ENCODE measurements at regions not wholly inside any gene's neighbourhood (a gene's known extent, or its start where the extent isn't known, plus 50 kb on each side); places are given as distances from the start of the nearest gene placed in this dataset.

- TF ChIP-seq CSDC2 (CRISPR knock-in tag; IDR thresholded peaks at IDR 0.05) (no peak), TSHZ2 (CRISPR knock-in tag; IDR thresholded peaks at IDR 0.05) (no peak), CREB5 (CRISPR knock-in tag; IDR thresholded peaks at IDR 0.05; ENCODE audit: low read depth) (no peak), ZC3H10 (CRISPR knock-in tag; IDR thresholded peaks at IDR 0.05) (no peak), OSR1 (CRISPR knock-in tag; IDR thresholded peaks at IDR 0.05) (no peak), ZNF8 (CRISPR knock-in tag; IDR thresholded peaks at IDR 0.05) (no peak), TOX (CRISPR knock-in tag; IDR thresholded peaks at IDR 0.05; ENCODE audit: borderline replicate concordance) (no peak), SNAI2 (CRISPR knock-in tag; IDR thresholded peaks at IDR 0.05) (no peak), ZNF565 (CRISPR knock-in tag; conservative IDR thresholded peaks at IDR 0.05; ENCODE audit: low read depth) (no peak)
- TF ChIP-seq, protein P1, sequence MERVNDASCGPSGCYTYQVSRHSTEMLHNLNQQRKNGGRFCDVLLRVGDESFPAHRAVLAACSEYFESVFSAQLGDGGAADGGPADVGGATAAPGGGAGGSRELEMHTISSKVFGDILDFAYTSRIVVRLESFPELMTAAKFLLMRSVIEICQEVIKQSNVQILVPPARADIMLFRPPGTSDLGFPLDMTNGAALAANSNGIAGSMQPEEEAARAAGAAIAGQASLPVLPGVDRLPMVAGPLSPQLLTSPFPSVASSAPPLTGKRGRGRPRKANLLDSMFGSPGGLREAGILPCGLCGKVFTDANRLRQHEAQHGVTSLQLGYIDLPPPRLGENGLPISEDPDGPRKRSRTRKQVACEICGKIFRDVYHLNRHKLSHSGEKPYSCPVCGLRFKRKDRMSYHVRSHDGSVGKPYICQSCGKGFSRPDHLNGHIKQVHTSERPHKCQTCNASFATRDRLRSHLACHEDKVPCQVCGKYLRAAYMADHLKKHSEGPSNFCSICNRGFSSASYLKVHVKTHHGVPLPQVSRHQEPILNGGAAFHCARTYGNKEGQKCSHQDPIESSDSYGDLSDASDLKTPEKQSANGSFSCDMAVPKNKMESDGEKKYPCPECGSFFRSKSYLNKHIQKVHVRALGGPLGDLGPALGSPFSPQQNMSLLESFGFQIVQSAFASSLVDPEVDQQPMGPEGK (CRISPR knock-in tag; IDR thresholded peaks at IDR 0.05; ENCODE audit: borderline replicate concordance) = no peak
- TF ChIP-seq, protein P2, sequence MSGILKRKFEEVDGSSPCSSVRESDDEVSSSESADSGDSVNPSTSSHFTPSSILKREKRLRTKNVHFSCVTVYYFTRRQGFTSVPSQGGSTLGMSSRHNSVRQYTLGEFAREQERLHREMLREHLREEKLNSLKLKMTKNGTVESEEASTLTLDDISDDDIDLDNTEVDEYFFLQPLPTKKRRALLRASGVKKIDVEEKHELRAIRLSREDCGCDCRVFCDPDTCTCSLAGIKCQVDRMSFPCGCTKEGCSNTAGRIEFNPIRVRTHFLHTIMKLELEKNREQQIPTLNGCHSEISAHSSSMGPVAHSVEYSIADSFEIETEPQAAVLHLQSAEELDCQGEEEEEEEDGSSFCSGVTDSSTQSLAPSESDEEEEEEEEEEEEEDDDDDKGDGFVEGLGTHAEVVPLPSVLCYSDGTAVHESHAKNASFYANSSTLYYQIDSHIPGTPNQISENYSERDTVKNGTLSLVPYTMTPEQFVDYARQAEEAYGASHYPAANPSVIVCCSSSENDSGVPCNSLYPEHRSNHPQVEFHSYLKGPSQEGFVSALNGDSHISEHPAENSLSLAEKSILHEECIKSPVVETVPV (CRISPR knock-in tag; IDR thresholded peaks at IDR 0.05) = no peak
- ATAC-seq = peak; percentile 56; the same call in 2 of the 3 replicates
Measured at GRCh38 chr3:103047640-103048039, 612.8 kb downstream of the ZPLD1 start.

- TF ChIP-seq ARNTL (CRISPR knock-in tag; IDR thresholded peaks at IDR 0.05; ENCODE audit: borderline replicate concordance, low read depth) (no peak), ZNF8 (CRISPR knock-in tag; IDR thresholded peaks at IDR 0.05) (no peak), CSDC2 (CRISPR knock-in tag; IDR thresholded peaks at IDR 0.05) (no peak), ZFP30 (CRISPR knock-in tag; IDR thresholded peaks at IDR 0.05) (no peak), ZFP3 (CRISPR knock-in tag; IDR thresholded peaks at IDR 0.05) (no peak), OSR1 (CRISPR knock-in tag; IDR thresholded peaks at IDR 0.05) (no peak), RARB (CRISPR knock-in tag; IDR thresholded peaks at IDR 0.05) (no peak), TCF4 (CRISPR knock-in tag; IDR thresholded peaks at IDR 0.05; ENCODE audit: borderline replicate concordance) (no peak), CREB5 (CRISPR knock-in tag; IDR thresholded peaks at IDR 0.05; ENCODE audit: low read depth) (no peak), BACH2 (CRISPR knock-in tag; IDR thresholded peaks at IDR 0.05; ENCODE audit: borderline replicate concordance) (no peak), SNAI2 (CRISPR knock-in tag; IDR thresholded peaks at IDR 0.05) (no peak), ESRRG (CRISPR knock-in tag; IDR thresholded peaks at IDR 0.05) (no peak), TOX (CRISPR knock-in tag; IDR thresholded peaks at IDR 0.05; ENCODE audit: borderline replicate concordance) (no peak), ZC3H10 (CRISPR knock-in tag; IDR thresholded peaks at IDR 0.05) (no peak)
- TF ChIP-seq, protein P3, sequence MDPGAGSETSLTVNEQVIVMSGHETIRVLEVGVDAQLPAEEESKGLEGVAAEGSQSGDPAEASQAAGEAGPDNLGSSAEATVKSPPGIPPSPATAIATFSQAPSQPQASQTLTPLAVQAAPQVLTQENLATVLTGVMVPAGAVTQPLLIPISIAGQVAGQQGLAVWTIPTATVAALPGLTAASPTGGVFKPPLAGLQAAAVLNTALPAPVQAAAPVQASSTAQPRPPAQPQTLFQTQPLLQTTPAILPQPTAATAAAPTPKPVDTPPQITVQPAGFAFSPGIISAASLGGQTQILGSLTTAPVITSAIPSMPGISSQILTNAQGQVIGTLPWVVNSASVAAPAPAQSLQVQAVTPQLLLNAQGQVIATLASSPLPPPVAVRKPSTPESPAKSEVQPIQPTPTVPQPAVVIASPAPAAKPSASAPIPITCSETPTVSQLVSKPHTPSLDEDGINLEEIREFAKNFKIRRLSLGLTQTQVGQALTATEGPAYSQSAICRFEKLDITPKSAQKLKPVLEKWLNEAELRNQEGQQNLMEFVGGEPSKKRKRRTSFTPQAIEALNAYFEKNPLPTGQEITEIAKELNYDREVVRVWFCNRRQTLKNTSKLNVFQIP (CRISPR knock-in tag; IDR thresholded peaks at IDR 0.05; ENCODE audit: borderline replicate concordance, low read depth) = no peak
- TF ChIP-seq, protein P1 (CRISPR knock-in tag; IDR thresholded peaks at IDR 0.05; ENCODE audit: borderline replicate concordance) = no peak
- ATAC-seq = peak; percentile 19; the same call in 2 of the 3 replicates
Measured at GRCh38 chr3:103048068-103048722, 613.4 kb downstream of the ZPLD1 start.
